ENCODE measurements at regions not wholly inside any gene's neighbourhood (a gene's known extent, or its start where the extent isn't known, plus 50 kb on each side); places are given as distances from the start of the nearest gene placed in this dataset.
"Not testable (repeated sequence)": the region's sequence is repeated elsewhere in the genome, so short reads cannot be mapped to it uniquely, and the experiment has no call there.

DNA sequence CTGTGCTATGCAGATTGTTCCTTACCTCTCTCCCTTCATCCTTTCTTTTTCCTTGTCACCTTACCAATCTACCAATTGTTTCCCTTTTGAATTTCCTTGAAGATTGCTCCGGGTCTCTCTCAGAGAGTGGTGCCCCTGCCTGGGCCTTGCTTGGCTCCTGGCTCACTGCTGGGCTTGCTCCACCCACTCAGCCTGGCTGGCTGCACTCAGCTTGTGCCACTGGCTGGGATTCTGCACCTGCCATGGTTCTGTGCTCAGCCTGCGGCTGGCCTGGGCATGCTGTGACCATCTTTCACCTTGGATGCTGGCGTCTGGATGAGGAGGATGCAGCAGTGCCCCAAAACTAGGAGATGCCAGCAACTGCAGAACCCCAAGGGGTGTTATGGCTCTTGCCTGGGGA is 463.9 kb upstream of the CXADR start:
- DNase-seq (ENCODE audit: low read depth): no peak

DNA sequence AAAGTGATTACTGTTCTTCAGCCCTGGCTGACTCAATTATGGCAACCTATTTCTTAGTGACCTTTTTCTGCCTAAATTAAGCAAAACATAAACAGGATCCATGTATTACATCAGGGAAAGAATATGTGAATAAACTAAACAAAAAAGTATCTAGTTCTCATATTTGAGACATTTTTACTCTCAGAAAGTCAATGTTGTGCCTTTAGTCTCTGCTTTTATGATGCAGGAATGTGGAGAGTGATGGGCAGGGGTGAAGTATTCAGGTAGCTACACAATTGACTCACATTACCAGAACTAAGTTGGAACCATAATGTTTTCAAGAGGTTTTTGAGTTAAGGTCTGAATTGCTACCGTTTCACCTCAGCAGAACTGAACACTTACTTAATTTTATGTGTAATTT is 462.7 kb upstream of the CXADR start:
- no peak for DNase-seq (ENCODE audit: low read depth)

DNA sequence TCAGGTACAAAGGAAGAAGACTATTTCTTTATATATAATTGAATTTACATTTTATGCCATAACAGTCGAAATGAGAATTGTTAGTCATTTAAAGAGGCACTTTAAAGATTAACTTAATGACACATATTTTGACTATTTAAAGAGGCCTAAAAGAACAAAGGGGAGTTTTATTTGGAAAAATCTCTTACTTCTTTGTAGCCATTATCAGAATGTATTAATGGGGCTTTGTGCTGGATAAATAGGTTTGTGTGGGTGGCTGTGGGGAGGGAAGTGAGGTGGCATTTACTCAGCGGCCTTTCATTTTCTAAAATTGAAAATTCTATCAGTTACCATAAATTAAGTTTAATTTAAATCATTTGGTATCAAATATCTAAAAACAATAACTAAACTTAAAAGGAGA is 462.2 kb upstream of the CXADR start:
- no peak for DNase-seq (ENCODE audit: low read depth)

DNA sequence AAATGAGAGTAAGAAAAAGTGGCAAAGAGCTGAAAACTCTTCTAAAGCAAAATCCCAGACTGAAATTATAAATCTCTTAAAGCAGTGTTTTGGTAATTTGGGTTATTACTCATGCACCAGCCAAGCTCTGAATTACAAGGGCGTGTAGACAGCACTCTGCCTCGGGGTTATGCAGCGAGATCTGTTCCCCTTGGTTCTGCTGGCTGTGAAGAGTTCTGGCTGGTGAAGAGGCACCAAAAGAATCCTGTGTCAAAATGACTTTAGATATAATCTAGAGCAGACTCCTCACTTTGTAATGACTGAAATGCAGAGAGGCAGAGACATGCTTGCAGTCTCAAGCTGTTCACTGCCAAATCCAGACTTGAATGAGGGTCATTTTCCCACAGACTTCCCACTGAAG is 461.8 kb upstream of the CXADR start:
- no peak for DNase-seq (ENCODE audit: low read depth)

DNA sequence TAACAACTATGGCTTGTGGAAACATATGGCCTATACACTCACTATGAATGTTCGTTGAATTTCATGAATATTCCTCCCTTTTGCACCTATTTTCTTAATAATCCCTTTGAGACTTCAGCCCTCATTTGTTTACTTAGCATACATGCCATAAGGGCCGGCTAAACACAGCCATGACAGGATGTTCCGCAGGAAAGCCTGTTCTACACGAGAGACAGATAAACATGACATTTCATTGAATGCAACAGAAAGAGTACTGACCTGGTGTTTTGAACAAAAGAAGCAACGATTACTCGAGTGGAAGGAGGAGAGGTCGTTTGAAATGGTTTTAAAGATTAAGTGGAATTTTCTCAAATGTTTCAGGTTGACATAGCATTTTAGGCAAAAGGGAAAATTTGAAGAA is 459.5 kb upstream of the CXADR start:
- no peak for DNase-seq (ENCODE audit: low read depth)

DNA sequence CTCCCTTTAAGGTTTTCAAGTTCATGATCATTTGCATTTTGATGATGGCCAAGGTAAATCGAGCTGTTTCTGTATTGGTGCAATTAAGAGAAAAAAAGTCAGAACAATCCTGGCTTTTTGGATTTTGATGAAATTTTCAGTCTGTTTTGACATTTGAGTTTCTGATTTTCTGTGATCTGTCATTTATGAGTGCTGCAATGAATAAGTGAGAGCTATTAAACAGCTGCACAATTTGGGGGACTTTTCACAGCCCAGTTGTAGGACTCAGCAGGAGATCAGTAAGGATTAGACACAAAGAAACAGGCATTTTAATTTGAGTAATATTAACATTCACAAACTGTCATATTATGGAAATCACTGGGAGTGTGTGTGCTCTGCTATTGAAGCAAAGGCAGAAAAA is 452.9 kb upstream of the CXADR start:
- DNase-seq (ENCODE audit: low read depth): no peak

DNA sequence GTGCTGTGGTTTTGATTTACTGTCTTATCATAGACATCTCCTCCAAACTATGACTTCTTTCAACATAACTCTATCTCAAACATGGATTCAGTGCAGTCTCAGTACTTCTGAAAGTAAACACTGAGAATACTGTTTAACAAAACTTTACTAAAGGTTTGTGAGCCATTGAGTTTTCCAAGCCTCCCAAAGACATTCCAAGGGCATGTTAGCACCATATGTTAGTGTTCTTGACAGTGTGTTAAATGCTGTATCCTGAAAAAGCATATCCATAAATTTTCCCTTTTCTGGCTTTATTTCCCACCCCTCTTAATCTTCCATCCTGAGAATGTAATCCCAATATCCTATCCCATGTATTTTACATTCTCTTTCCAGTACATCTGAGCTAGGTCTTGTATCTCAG is 446.8 kb upstream of the CXADR start:
- DNase-seq (ENCODE audit: low read depth): no peak

DNA sequence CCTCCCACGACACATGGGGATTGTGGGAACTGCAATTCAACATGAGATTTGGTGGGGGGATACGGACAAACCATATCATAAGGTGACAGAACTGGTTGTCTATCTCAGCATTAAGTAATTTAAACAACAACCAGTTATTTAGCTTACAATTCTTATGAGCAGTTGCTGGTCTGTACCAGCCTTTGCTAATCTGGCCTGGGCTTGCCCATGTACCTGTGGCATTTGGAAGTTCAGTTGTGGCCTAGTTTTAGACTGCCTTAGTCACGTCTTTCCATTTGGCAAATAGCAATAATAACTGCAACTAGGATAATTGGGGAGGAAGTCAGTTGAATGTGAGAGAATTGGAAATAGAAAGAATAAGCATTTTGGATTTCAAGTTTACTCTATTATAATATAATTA is 441.8 kb upstream of the CXADR start:
- no peak for DNase-seq (ENCODE audit: low read depth)

DNA sequence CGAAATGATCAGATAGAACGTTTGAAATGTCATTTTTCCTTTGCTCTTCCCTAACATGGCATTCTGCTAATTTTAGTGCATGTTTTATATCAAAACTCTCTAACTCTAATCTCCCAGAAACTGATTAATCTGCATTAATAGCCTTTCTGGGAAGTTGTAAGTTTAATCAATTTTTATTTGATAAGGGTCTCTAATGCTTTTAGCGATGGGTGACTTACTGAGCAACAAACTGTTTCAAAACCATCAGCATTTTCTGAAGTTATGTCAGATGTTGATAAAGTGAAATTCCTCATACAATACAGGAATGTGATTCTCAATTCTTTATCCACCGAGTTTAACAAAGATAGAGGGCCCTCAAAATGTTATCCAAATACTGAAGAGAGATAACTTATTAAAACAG is 431.6 kb upstream of the CXADR start:
- no peak for DNase-seq (ENCODE audit: low read depth)

DNA sequence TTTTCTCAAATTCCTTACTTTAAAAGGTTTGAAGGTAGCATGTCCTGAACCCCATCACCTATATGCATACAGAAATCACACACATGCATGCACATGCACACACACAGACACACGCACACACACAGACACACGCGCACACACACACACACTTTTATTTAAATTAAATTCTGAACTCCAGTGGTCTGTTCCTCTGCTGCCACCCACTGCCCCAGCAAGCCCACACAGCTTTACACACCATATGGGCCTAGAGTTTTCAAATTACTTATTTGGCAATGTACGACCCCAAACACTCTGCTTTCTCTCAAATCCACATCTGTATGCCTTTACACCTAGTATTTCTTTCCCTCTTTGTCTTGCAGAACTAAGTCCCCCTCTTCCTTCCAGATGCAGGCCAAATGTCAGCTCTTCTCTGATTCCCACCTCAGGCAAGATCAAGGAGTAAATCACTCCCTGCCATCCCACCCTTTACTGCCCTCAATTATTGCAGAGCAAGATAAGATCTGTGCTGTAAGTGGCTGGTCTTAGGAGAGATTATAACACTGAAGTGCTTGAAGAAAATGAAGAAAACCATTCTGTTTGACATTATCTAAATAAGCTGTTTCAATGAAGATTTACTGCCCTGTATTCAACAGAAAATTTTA is 429.9 kb upstream of the CXADR start:
- DNase-seq (ENCODE audit: low read depth): no peak

DNA sequence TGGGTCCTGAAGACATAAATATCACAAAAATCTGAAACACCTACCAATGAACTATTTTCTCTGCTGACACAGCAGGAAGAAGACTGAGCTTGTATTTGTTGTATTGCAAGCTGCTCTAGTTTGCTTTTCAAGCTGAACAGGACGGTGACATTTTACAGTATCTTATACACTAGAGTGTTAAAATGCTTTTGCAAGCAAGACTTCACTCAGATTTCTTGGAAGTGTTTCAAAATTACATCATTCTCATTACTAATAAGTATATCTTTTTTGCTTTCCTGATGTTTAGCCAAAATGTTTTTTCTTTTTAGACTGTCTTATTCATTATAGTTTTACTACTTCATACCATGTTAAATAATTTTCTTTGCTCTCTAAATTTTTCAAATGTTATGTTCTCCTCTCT is 427.1 kb upstream of the CXADR start:
- no peak for DNase-seq (ENCODE audit: low read depth)

DNA sequence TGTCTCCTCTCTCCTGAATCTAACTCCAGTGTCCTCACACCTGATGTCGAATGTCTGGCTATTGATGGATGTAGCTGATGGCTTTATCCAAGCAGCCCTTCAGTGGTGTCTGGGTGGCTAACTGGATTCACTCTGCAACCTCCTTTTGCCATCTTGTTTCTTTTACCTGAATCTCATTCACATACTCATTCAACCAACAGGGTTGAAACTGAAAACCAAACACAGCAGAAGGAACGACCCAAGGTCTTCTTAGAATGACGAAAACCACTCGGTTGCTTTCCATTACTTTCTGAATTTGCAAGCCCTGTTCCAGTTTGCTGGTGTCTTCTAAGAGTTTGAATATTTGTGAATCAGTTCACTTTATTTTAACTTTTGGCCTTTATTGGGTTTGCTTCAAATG is 424.3 kb upstream of the CXADR start:
- no peak for DNase-seq (ENCODE audit: low read depth)

DNA sequence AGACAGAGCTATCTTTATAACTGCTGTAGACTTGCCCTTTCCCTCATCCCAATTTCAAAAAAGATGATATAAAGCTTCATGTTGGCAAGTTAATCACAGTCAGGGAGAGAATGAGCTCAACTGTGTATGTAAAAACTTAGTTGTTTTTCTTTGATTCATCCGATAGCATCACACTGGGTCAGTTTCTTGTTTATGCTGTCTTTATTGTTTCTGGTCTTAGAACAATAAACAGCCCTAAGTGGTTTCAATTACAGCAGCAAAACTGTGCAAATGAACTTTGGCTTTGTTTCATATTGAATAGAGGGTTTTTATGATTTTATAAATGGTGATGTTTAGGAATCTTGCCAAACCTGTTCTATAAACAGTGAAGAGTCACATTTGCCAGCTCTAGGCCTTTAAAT is 423.8 kb upstream of the CXADR start:
- no peak for DNase-seq (ENCODE audit: low read depth)

DNA sequence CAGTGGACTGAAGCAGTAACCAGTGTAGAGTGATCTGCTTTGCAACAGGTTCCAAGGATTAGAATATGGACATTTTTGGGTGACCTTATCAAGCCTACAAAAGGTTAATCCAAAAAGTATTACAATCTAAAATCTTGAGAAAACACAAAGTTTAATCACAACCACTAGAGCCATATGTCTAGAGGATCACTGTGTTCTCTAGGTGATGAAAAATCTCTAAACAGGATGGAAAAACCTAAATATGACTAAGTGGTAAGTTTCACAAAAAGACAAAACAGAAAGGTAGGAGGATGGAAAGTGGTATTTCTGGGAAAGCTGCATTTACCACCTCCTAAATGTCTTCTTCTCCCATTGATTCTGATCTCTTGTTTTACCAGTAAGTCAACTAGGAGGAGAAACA is 411.1 kb upstream of the CXADR start:
- no peak for DNase-seq (ENCODE audit: low read depth)

DNA sequence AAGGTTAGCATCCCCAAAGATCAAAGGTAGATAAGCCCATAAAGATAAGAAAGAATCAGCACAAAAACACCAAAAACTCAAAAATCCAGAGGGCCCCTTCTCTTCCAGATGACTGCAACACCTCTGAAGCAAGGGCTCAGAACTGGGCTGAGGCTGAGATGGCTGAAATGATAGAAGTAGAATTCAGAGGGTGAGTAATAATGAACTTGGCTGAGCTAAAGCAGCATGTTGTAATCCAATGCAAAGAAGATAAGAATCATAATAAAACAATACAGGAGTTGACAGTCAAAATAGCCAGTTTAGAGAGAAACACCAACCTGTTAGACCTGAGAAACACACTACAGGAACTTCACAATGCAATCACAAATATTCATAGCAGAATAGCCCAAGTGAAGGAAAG is 406.9 kb upstream of the CXADR start:
- DNase-seq (ENCODE audit: low read depth): no peak

DNA sequence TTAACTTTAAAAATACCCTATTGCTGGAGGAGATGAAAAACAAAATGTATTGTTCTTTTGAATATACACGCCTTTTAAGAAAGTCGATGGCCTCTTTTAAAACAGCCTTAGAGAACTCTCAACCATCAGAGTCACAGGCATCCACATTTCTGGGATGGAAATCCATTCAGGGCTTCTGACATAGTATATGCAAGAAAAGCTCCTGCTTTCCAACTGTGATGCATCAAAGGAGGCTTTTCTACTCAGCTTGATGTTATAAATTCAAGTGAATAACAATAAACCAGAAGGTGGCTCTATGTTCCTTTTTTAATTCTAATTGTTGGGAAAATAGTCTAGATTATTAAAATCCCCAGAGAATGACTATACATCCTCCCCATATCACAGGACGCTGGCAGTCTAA is 398.8 kb upstream of the CXADR start:
- DNase-seq (ENCODE audit: low read depth): no peak

DNA sequence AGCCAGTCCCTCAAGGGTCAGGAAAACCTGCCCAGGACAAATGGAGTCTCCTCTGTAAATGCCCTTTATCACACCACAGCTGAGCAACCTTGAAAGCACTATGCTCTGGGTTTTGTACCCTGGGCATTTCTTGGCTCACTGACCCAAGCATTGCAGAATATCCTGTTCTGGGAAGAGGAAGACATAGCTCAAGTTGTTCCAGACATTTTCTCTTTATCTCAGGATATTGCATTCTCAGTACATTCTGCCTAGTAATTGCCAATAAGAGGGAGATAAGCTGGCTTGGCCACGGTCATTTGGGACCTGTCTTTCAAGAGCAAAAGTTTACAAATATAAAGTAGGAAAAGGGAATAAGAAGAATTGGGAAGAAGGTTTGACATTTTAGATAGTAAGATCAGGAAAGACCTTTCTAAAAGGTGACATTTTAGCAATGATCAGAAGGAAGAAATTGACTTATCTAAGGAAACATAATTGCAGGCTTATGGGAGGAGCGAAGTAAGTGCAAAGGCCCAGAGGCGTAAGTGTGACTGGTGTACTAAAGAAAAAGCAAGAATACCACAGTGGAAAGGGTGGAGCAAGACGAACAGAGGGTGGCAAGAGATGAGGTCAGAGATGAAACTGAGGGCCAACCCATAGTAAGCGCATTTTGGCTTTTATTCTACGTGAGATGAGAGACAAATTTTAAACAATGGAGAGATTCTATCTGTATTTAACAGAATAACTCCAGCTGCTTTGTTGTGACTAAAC is 394.0 kb upstream of the CXADR start:
- no peak for DNase-seq (ENCODE audit: low read depth)

DNA sequence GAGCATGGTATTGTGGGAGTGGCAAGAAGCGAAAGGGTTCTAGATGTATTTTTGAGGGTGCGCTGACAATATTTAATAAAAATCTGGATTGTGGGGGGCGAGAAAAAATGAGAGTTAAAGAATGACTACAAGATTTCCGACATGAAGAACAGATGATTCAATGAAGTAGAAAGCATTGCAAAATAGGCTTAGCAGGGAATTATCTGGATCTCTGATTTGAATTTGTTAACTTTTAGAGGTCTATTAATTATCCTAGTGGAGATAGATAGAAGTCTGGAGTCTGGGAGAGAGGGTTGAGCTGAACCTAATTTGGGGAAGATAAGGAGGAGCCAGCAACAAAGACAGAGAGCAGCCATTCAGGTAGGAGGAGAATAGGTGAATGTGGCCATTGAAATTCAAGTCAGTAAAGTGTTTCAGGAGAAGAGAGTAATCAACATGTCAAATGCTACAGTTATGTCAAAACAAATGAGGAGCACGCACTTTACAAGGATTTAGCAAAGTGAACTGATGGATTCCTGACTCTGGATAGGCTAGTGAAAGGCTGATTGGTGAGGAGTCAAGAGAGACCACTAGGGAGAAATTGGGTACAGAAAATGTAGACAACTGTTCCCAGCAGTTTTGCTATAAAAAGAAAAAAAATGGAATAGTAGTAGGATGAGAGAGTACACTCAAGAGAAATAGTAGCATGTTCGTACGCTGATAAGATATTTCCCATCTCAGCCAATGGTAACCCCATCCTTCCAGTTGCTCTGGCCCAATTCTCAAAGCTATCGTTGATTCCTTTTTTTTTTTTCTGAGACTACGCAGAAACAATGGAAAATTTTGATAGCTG is 393.2 kb upstream of the CXADR start:
- no peak for DNase-seq (ENCODE audit: low read depth)

DNA sequence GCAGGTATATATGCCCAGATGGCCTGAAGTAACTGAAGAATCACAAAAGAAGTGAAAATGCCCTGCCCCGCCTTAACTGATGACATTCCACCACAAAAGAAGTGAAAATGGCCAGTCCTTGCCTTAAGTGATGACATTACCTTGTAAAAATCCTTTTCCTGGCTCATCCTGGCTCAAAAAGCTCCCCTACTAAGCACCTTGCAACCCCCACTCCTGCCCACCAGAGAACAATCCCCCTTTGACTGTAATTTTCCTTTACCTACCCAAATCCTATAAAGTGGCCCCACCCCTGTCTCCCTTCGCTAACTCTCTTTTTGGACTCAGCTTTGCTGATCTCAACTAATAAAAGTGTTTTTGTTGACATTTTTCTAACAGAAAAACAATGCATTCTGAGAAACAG is 385.4 kb upstream of the CXADR start:
- DNase-seq (ENCODE audit: low read depth): not testable (repeated sequence)

DNA sequence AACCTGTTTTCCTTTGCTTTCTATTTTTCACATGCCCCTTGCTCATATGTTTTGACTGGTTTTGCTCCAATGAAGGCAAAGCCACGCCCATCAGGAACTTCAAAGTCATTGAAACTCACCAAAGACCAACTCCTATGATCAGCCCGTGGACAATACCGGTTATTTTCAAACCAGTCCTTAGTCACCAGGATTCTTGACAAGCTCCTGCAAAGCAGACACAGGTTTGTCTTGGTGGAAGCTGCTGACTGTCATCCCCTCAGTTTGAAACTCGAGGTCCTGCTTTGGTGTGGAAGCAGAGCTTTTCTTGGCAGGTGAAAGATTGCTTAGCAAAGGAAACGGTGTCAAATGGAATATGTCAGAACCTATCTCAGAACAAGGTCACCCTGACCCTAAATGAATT is 384.7 kb upstream of the CXADR start:
- no peak for DNase-seq (ENCODE audit: low read depth)

DNA sequence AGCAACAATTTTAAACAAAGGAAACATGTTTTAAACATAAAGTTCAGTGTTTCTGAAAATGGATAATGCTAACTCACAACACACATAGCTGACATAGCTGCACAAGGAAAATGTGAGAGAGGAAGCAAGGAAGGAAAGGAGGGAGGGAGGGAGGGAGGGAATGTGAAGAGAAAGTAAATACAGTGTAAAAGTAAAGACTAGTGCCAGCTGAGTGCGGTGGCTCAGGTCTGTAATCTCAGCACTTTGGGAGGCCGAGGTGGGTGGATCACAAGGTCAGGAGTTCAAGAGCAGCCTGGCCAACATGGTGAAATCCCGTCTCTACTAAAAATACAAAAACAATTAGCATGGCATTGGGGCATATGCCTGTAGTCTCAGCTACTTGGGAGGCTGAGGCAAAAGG is 373.7 kb upstream of the CXADR start:
- DNase-seq (ENCODE audit: low read depth): not testable (repeated sequence)

DNA sequence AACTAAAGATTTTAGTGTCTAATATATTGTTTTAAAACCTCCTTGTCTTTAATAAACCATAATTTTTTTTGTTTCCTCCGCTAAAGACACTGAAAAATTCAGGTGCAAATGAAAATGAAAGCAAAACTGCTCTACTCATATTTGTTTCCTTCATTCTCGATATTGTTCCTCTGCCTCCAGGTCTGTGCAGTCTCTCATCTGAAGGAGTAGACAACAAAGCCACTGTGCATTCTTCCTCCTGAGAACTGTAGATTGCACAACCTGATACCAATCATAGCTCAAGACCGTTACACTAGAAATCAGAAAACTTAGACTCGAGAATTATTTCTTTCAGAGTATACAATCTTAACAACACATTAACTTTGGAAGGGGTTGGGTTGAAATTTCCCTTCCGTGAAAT is 373.1 kb upstream of the CXADR start:
- DNase-seq (ENCODE audit: low read depth): no peak

DNA sequence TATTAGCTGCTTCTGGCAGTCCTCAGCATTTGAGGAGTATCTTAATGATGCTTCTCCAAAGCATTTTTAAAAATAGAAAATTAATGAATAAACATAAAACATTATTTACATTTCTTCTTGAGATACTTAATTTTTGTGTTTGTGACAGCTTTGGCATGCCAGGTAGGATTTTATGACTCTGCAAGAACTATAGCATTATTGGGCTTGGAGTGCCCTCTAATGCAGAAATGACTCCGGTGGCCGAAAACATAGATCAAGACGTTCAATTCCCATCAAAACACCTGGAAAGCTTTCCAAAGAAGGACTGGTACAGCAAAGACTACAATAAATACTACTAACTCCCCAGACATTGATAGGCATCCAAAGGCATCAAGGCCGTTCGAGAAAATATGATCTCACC is 366.4 kb upstream of the CXADR start:
- no peak for DNase-seq (ENCODE audit: low read depth)
